ENCODE measurements at regions not wholly inside any gene's neighbourhood (a gene's known extent, or its start where the extent isn't known, plus 50 kb on each side); places are given as distances from the start of the nearest gene placed in this dataset.
"Not testable (repeated sequence)": the region's sequence is repeated elsewhere in the genome, so short reads cannot be mapped to it uniquely, and the experiment has no call there.

DNA sequence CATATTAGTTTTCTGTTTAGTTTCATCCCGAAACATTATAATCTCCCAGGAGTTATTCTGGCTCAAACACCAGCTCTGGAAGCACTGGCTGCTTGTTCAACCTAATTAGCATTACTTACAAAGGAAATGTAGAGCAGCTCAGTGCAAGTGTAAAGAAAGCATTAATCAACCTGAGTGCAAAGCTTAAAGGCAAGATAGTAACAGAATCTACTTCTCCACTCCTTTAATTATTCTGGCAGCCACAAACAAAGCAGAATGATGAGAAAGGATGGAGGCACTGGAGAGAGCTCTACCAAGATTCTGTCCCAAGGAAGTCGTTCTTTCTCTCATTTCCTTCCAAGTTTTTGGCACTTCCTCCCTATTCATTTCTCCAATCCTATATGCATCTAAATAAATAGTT lies 1384.0 kb downstream of the ZPLD1 start:
- DNase-seq = no peak

DNA sequence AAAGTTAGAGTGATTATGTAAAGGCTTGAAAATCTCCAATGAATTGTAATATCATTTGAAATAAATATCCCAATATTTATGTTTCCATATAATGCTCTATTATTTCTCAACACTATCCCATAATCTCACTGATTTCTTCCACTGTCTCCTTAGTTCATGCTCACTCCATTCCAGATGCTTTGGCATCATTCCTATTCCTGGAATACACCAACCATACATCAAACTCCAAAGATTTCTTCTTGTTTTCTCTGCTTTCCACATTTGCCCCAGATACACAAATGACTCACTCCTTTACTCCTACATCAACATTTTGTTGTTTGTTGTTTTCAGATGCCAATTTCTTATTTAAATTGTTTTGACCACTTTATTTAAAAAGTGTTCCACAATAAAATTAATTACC lies 1390.8 kb downstream of the ZPLD1 start:
- no peak for DNase-seq

DNA sequence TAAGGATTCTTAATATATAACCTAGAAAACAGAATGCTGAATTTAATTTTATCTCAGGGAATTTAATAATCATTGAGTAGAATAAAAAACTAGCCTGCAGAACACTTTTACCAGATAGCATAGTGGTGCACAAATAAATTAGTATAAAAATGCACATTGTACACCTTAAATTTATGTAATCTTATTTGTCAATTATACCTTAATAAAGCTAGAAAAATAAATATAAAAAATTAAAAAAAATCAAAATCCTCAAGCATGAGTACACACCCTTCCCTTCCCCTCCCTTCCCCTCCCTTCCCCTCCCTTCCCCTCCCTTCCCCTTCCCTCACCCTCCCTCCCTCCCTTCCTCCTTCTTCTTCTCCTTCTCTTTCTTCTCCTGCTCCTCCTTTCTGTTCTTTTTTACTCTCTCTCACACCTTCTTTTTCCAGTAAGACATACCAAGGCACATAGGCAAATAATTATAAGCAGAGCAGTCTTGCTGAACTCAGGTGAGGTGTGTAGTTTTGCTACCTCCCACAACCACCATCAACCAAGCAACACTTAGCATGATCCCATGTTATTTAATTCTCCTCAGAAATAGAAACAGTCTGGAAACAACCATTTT lies 1395.0 kb downstream of the ZPLD1 start:
- no peak for DNase-seq

DNA sequence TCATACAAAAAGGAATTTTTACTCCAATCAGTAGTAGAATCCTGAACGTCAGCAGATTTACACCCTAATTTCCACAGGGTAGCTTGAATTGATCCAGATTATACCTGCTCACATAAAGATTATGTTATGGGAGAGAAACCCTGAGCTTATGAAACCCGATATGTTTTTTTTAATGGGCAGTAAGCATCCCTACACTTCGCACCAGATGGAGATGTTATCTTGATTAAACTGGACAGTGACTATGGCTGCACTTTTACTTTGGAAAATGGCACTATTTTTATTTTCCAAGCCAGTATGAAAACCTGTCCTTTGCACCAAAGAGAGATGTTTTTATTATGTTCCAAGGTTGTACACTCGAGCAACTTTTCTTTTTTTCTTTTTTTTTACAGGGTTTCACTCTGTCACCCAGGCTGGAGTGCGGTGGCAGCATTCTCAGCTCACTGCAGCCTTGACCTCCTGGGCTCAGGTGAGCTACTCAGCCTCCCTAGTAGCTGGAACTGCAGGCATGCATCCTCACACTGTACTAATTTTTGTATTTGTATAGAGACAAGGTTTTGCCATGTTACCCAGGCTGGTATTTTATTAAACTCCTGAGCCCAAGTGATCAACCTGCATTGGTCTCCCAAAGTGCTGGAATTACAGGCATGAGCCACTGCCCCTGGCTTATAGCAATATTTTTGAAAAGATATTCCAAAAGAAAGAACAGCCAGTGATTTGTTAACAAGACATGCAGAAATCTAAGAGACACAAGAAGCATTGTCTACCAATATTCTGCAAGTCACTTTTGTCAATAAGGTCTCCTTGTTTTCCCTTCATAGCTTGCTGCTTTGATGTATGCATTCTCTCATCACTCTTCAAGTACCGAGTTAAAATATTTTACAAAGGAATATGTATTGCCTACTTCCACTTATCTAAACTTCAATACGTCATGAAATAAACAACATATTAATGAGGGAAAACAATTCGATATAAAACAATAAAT lies 1412.6 kb downstream of the ZPLD1 start:
- no peak for DNase-seq

DNA sequence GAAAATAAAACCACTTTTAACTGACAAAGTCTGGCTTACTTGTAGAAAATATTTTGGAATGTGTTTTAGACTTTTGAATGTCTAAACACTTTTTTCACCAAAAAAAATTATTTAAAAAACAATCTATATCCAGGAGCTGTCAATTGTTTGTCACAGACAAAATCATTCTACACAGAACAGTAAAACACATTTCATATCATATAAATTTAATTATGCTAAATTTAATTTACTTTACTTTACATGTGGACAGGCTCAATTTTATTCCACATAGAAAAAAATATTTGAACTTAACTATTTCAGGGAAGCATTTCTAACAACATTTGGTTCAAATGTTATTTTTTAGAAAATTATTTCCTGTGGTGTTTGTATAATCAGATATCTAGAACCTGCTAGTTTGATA lies 1417.0 kb downstream of the ZPLD1 start:
- DNase-seq = no peak

DNA sequence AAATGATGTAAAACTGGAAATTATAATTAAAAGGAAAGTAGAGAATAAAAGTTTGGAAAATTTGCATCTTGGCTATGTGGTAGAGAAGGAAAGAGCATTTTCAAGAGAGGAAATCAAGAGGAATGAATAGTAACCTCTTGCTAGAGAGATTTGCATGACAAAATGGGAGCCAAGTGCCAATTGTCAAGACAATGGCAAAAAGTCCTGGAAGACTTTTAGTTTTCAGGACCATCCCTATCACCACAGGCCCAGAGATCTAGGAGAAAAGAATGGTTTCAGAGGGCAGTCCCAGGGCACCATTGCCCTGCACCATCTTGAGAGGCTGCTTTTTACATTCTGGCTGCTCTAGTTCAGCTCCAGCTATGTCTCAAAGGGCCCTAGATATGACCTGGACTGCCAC lies 1427.6 kb downstream of the ZPLD1 start:
- DNase-seq = no peak

DNA sequence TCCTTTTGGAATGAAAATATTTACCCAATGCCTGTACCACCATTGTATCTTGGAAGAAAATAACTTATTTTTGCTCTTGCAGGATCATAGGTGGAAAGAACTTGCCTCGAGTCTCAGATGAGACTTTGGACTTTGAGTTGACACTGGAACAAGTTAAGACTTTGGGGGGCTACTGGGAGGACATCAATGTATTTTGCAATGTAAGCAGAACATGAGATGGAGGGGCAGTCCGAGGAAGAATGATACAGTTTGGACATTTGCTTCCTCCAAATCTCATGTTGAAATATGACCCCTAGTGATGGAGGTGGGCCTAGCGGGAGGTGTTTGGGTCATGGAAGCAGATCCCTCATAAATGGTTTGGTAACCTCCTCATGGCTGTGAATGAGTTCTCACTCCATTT lies 1428.6 kb downstream of the ZPLD1 start:
- DNase-seq = no peak

DNA sequence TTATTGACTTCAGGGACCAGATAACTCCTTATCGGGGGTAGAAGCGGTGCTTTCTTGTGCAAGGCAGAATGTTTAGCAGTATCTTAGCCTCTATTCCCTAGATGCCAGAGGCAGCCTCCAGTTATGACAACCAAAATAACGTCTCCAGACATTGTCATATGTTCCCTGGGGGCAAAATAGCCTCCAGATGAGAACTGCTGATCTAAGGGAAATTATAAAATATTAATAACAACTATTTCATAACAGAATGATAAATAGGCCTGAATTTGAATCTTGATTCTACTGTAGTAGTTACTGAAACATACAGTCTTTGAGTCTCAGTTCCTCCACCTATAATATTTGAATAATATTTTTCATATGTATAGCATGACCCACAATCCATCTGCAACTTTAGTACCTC lies 1431.3 kb downstream of the ZPLD1 start:
- DNase-seq = no peak

DNA sequence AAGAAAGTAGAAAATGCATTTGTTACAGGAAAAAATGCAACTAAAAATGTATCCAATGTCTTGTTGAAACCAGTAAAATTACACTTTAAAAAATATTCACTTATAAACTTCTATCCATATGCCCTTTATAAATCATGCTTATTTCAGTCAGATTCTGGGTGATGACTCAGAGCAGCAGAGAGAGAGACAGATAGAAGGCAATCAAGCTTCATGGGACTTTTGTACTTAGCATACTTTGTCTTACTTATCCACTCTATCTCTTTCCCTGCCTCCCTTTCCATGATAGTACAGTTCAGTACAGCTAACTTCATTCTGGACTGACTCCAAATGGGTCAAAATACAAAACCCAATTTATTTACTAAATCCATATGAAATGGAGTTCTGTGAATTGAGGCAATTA lies 1438.2 kb downstream of the ZPLD1 start:
- no peak for DNase-seq

DNA sequence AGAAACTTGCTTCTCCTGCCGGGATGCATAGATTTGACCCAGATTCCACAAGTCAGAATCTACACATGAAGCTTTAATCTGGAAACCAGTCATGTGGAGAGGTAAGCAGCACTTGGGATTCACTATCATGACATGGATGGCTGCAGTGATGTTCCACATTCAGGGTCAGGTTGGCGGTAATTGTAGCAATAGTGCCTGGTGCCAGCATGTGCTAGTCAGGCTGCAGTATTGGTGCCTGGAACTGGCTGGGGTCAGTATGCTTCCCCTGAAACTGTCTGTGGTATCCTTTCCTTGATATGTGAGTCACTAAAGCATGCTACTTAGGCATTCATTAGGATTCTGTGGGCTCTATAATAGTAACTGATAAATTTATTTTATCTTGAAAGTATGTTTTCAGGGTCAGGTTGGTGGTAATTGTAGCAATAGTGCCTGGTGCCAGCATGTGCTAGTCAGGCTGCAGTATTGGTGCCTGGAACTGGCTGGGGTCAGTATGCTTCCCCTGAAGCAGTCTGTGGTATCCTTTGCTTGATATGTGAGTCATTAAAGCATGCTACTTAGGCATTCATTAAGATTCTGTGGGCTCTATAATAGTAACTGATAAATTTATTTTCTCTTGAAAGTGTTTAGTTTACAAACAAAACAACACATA lies 1439.2 kb downstream of the ZPLD1 start:
- DNase-seq = no peak

DNA sequence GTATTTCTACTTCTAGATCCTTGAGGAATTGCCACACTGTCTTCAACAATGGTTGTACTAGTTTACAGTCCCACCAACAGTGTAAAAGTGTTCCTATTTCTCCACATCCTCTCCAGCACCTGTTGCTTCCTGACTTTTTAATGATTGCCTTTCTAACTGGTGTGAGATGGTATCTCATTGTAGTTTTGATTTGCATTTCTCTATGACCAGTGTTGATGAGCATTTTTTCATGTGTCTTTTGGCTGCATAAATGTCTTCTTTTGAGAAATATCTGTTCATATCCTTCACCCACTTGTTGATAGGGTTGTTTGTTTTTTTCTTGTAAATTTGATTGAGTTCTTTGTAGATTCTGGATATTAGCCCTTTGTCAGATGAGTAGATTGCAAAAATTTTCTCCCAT lies 1447.0 kb downstream of the ZPLD1 start:
- not testable (repeated sequence) for DNase-seq

DNA sequence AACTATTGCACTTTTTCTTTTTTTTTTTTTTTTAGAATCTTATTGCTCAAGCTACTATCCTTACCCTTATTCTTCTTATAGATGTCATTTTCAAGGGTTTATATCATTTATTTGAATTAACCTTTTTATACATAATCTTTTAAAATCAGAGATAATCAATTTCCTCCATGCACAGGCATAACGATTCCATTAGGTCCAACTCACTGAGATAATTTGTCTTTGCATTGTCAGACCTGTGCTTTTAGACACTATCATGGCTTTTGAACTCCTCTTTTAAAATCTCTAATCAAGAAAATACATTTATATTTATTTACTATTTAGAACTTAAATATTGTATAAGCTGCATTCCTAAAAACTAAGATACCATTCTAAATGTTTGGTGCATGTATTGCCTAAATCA lies 1454.9 kb downstream of the ZPLD1 start:
- DNase-seq = no peak

DNA sequence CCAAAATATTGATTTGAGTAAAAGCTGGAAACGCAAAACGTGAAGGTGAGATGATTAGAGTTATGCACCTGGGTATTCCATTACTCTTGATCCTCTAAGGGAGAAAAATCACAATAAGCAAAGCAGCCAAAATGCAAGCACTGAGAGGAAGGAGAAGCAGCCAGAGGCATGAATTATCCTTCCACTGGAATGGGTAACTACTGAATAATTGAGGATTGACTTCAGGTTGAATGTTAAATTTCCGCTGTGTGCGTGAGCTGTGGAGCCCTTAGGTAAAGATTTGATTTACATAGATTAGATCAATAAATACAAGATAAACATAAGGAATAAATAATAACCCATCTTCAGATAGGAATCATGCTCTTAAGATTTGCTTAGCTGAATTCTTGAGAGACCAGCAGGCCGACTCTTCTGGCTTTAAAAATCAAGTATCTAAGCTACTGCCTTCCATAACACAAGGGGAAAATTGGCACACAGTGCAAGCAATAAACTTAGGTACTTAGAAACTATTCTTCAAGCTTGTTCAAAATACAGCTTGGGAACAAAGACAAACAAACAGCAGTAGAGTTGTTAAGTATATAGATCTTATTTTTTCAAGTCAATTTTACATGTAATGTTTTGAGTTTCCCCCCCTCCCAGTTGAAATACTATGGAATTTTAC lies 1459.5 kb downstream of the ZPLD1 start:
- DNase-seq = no peak

DNA sequence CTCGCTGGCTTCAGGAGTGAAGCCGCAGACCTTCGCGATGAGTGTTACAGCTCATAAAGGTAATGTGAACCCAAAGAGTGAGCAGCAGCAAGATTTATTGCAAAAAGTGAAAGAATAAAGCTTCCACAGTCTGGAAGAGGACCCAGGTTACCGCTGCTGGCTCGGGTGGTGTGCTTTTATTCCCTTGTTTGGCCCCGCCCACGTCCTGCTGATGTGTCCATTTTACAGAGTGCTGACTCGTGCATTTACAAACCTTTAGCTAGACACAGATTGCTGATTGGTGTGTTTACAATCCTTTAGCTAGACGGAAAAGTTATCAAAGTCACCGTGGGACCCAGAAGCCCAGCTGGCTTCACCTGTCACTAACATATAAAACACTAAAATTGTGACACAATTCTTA lies 1464.5 kb downstream of the ZPLD1 start:
- DNase-seq = no peak

DNA sequence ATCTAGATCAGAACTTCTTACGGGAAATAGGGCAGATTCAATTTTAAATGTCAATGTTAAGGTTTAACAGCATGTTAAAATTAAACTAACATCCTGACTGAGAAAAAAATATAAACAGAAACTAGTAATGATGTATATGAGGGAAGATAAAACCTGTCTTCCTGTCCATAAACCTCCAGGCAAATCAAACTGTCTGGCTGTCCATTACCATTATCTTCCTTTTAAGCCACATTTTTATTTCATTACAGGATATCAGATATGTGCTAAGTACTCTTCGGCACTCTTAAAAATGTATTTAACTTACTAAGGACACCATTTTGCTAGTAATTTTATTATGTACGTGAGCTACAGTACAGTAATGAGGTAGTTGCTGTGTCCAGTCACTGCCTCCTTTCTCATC lies 1461.7 kb upstream of the ALCAM start:
- DNase-seq = no peak

DNA sequence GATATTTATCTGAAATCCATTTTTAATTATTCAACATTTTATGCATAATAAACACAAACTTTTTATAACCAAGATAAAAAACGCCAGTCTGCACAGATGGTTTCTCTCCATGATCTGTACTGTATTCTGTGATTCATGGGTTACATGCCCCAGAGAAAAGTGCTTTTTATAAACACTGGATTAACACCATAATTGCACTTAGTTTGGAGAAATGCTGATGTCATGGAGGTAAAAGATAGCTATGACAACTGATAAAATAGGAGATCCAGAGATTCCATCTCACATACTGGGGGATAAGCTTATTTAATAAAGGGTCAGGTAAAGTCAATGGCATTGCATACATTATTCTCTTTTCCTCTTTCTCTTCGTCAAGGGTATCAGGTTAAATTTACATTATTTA lies 1460.4 kb upstream of the ALCAM start:
- no peak for DNase-seq

DNA sequence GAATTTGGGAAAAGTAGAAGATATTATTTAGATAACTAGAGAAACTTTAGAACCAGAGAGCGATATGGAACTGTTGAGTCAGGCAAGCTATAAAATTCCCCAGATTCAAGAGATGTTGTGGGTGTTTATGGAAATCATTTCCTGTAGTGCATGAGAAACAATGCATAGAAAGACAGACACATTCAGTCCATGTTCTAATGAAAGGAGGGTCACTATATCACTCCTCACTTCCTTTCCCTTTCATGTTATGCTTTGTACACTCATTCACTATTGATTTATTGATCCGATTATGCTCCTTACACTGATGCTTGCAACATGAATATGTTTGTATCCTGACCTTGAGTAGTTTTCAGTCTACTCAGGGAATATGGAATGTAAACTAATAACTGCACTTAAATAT lies 1459.9 kb upstream of the ALCAM start:
- no peak for DNase-seq

DNA sequence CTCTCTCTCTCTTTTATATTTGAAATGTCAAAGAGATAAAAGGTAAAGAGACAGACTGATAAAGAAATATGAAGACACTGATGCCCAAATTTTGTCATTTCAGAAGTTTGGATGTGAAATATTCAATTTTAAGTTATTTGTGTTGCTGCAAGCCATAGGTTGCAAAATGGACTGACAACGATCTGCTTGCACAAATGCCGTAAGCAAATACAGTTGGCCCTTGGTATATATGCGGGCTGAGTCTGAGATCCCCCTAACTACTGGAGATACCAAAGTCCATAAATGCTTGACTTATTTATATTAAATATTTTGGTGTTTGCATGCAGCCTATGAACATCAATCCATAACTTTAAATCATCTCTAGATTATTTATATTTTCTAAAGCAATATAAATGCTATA lies 1459.1 kb upstream of the ALCAM start:
- DNase-seq = no peak

DNA sequence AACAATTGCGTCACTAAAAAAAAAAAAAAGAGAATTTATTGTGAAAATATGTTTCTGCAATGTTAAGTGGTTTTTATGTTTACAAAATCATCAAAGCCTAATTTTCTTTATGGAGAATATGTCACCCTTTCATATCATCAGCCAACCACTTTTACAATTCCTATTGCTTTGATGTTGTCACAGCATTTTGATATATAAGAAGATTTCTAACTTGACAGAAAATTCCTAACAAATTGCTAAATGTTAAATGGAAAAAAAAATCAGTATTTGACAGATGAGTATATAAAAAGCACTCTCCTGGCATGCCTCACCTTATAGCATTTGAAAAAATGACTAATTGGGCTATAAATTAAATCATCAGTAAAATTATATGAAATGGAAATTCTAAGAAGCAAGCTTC lies 1457.3 kb upstream of the ALCAM start:
- DNase-seq = no peak

DNA sequence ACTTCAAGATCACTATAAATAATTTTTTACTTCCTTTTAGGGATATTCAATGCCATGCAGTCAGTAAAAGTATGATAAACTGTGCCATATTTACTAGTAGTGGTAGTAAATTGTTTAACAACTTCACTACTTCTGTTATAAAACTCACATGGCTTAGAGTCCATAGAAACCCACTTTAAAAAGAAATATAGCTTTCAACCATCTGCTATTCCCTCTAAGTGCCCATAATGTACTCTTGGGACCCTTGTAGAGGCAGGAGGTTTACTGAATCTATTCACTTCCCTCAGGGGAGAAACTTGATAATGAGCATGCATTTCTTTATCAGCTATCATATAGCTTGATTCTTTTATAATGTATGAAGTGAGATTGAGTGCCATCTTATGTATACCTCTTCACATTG lies 1448.4 kb upstream of the ALCAM start:
- DNase-seq = no peak

DNA sequence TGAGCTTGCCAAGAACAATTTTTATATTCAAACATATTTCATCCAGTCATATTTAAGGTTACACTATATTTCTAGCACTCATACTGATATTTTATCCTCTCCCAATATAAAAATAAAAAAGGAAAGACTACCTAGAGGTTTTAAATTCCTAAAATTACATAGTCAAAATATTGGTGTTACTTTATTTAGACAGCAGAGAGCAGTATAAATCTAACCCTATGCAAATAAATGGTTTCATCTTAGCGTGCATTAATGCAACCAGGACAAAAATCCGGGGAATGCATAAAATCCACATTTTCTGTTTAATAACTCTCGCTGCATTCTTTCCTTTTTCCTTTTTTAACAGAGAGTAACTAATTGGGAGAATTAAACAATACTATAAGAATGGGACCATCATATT lies 1447.4 kb upstream of the ALCAM start:
- DNase-seq = no peak

DNA sequence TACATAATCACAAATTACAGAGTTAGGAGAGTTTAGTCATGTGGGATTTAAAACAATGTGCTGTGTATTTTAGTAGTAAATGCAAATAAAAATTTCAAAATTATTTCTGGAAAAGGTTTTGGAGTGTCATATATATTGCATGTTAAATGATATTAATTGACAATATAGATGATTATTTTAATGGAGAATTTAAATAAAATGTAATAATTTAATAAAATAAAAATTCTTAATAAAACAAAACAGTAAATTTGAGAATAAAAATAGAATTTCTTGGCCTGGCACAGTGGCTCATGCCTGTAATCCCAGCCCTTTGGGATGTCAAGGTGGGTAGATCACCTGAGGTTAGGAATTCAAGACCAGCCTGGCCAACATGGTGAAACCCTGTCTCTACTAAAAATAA lies 1442.8 kb upstream of the ALCAM start:
- DNase-seq = no peak

DNA sequence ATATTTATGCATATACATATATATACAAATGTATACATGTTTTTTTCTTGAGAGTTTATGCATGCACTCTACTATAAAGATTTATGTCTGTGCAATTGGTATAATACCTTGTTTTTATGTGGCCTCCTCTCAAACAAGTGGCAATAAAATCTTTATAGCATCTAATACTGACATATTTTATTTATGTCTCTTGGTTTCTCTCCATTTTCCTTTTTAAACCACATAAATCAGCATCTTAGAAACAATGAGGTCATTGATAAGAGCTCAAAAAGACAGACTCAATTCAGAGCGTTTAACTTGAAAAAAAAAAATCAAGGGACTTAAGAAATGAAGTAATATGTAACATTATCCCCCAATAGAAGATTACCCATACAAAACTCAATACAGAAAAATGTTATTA lies 1442.2 kb upstream of the ALCAM start:
- no peak for DNase-seq

DNA sequence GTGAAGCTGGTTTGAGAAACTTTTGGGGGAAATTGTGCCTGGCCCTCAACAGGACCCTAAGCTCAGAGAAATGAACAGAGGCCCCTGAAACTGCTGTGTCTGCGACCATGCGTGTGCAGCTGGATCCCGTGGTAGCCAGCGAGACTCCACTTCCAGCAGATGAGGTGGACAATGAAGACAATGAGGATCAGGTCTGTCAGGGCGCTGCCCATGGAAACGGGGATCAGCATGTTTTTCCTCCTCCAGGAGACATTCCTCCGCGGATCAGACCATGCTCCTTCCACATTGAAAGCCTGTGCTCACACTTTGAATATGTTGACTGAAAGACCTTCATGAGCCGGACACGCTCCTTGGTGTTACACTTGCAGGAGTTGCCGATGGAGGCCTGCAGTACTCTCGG lies 1439.8 kb upstream of the ALCAM start:
- DNase-seq = no peak
